K562 (cell line): ENCODE measurements at regions not wholly inside any gene's neighbourhood (a gene's known extent, or its start where the extent isn't known, plus 50 kb on each side); places are given as distances from the start of the nearest gene placed in this dataset.

Experiments
- ATAC-seq: fragments of 200-7000 bp; cut with Tn5 transposase; 3 replicates; pipeline ENCODE4 v1.9.1; 2020; ENCODE audit warnings: moderate library complexity
- BruUV-seq: library from RNA; stranded (reverse); fragments of 400-500 nt; replicated peaks from 2 replicates; lab custom pipeline; 2021; lab: Mats Ljungman, UMichigan
- CTCF ChIA-PET: fragments of 300-600 bp; formaldehyde crosslinking; extraction: SDS; loops from one replicate; lab custom pipeline; 2021; ENCODE audit warnings: low intra/inter-chr PET ratio; lab: Yijun Ruan, JAX
- POLR2A ChIA-PET: fragments of 300-600, 350-650 bp; sonication (Branson Sonifier 250); formaldehyde crosslinking; extraction: SDS; loops from one replicate; lab custom pipeline; 2021; ENCODE audit warnings: antibody characterized with exemption, inconsistent platforms; lab: Yijun Ruan, JAX
- DNase-seq, 4 experiments: peaks; one replicate each; pipeline versions ENCODE4 v3.0.0 to v3.0.0-alpha.2; 2011 to 2018; ENCODE audit warnings: low spot score in 3 of 4, mixed read lengths in 3 of 4; ENCODE audit errors: extremely low read depth in 1 of 4
- FAIRE-seq: peaks from 2 replicates; lab custom pipeline; 2011; peaks lifted over from hg19 to GRCh38; lab: Jason Lieb, UNC
- H2AFZ ChIP-seq: 2 replicates; pipeline ENCODE4 v1.6.0; 2011; ENCODE audit warnings: low read depth, low read length, control low read depth, inconsistent platforms
- H3K27ac ChIP-seq: fragments of 200-600 bp; 3 replicates; pipeline ENCODE4 v1.8.0; 2011; ENCODE audit warnings: low read depth, mild to moderate bottlenecking, control low read depth, inconsistent platforms, low read length, moderate library complexity, mixed read lengths; ENCODE audit errors: extremely low read depth
- H3K27me3 ChIP-seq, 2 experiments: fragments of 300-600 bp in 1 of 2; 2 replicates in 1 of 2; 3 replicates in 1 of 2; pipeline versions ENCODE4 v1.6.0 to v1.8.0; 2011; ENCODE audit warnings: inconsistent platforms in 2 of 2, low read length in 2 of 2, mild to moderate bottlenecking in 1 of 2, mixed read lengths in 1 of 2, moderate library complexity in 1 of 2; ENCODE audit not compliant: control insufficient read depth in 2 of 2, insufficient read depth in 2 of 2
- H3K36me3 ChIP-seq: fragments of 300-600 bp; 3 replicates; pipeline ENCODE4 v1.8.0; 2011; ENCODE audit warnings: mild to moderate bottlenecking, low read length, inconsistent platforms; ENCODE audit not compliant: control insufficient read depth, insufficient read depth
- H3K4me1 ChIP-seq, 2 experiments: fragments of 200-600 bp in 1 of 2; replicated peaks in 1 of 2; 2 replicates in 1 of 2; 3 replicates in 1 of 2; pipeline versions ENCODE4 v1.5.1 to v1.8.0; 2011; ENCODE audit warnings: inconsistent platforms in 2 of 2, low read length in 2 of 2, mild to moderate bottlenecking in 1 of 2, mixed read lengths in 1 of 2, moderate library complexity in 1 of 2; ENCODE audit not compliant: control insufficient read depth in 2 of 2, insufficient read depth in 2 of 2
- H3K4me2 ChIP-seq: 2 replicates; pipeline ENCODE4 v1.6.1; 2011; ENCODE audit warnings: low read length, control low read depth, inconsistent platforms, mixed read lengths; ENCODE audit not compliant: insufficient read depth
- H3K4me3 ChIP-seq: fragments of 200-600 bp; sonication (generic), shearing (Covaris generic); 2 replicates; pipeline ENCODE4 v1.5.1; 2016; ENCODE audit warnings: control low read depth, inconsistent platforms
- H3K79me2 ChIP-seq: fragments of 200-600 bp; 3 replicates; pipeline ENCODE4 v1.8.0; 2011; ENCODE audit warnings: low read length, inconsistent platforms; ENCODE audit not compliant: control insufficient read depth, insufficient read depth
- H3K9ac ChIP-seq, 2 experiments: 2 replicates each; pipeline versions ENCODE4 v1.6.0 to v1.6.1; 2011; ENCODE audit warnings: low read depth in 2 of 2, low read length in 2 of 2, control low read depth in 1 of 2, inconsistent platforms in 1 of 2, mild to moderate bottlenecking in 1 of 2, mixed read lengths in 1 of 2; ENCODE audit not compliant: insufficient read depth in 1 of 2
- H3K9me1 ChIP-seq: one replicate; pipeline ENCODE4 v1.6.0; 2011; ENCODE audit warnings: inconsistent platforms, mild to moderate bottlenecking, low read length, moderate library complexity; ENCODE audit not compliant: control insufficient read depth, insufficient read depth
- H3K9me3 ChIP-seq: replicated peaks from 2 replicates; pipeline ENCODE4 v1.5.1; 2011; ENCODE audit warnings: low read depth, low read length, inconsistent platforms; ENCODE audit not compliant: control insufficient read depth, insufficient read depth
- H4K20me1 ChIP-seq: replicated peaks from 2 replicates; pipeline ENCODE4 v1.6.1; 2011; ENCODE audit warnings: low read length, inconsistent platforms, mixed read lengths; ENCODE audit not compliant: control insufficient read depth, insufficient read depth
- ARID1B ChIP-seq: fragments of 450-650 bp; IDR thresholded peaks from 2 replicates; pipeline ENCODE4 v1.6.1; 2016; ENCODE audit warnings: antibody characterized with exemption, mild to moderate bottlenecking, inconsistent platforms
- DEAF1 ChIP-seq: fragments of 450-650 bp; formaldehyde crosslinking; IDR thresholded peaks from 2 replicates; pipeline ENCODE4 v1.4.0; 2020; ENCODE audit warnings: mild to moderate bottlenecking, moderate library complexity
- FOXK2 ChIP-seq, 2 experiments: fragments of 450-650 bp; IDR thresholded peaks in 1 of 2; conservative IDR thresholded peaks in 1 of 2; 2 replicates each; pipeline ENCODE4 v1.6.1; 2016; ENCODE audit warnings: low read depth in 2 of 2, mild to moderate bottlenecking in 1 of 2
- KDM1A ChIP-seq, 2 experiments: fragments of 450-650 bp; IDR thresholded peaks; 2 replicates each; pipeline ENCODE4 v1.6.1; 2016; ENCODE audit warnings: mild to moderate bottlenecking in 2 of 2
- U2AF1 ChIP-seq: fragments of 200-400 bp; formaldehyde crosslinking; optimal IDR thresholded peaks from 2 replicates; pipeline ENCODE3; 2017; ENCODE audit warnings: mild to moderate bottlenecking, low read depth, low read length, moderate library complexity
- ZBTB11 ChIP-seq, 3 experiments: fragments of 200-800 bp in 1 of 3; fragments of 250-450 bp in 1 of 3; fragments of 450-650 bp in 1 of 3; sonication (Bioruptor Pico) in 1 of 3; sonication (Bioruptor generic) in 1 of 3; formaldehyde crosslinking in 1 of 3; IDR thresholded peaks; 2 replicates each; pipeline versions ENCODE4 v1.6.1 to v1.8.0; 2016 to 2022; ENCODE audit warnings: mild to moderate bottlenecking in 2 of 3, missing genetic modification characterization in 2 of 3, missing compliant biosample characterization in 1 of 3, moderate library complexity in 1 of 3
- ZFP1 ChIP-seq: fragments of 450-650 bp; formaldehyde crosslinking; IDR thresholded peaks from 2 replicates; pipeline ENCODE4 v1.4.0; 2020; ENCODE audit warnings: mild to moderate bottlenecking, mixed read lengths
- ZHX1 ChIP-seq: fragments of 150-350 bp; conservative IDR thresholded peaks from 2 replicates; pipeline ENCODE4 v1.6.1; 2014; ENCODE audit warnings: low read length
- ZNF449 ChIP-seq: fragments of 250-450 bp; sonication (Bioruptor Pico); IDR thresholded peaks from 2 replicates; pipeline ENCODE4 v1.8.0; 2022; ENCODE audit warnings: moderate library complexity, mild to moderate bottlenecking, inconsistent platforms
- WGBS: fragments of 100-300 bp; shearing (Covaris generic); methylation state at CpG from one replicate; pipeline ENCODE4 v1.1.6; 2016; ENCODE audit warnings: low coverage, mixed read lengths; ENCODE audit not compliant: insufficient coverage; ENCODE audit errors: missing lambda C conversion rate; 5-methylcytosine and 5-hydroxymethylcytosine counted together
- in situ Hi-C: fragments of 300-500 bp; cut with MboI; formaldehyde crosslinking; loops from 4 replicates; pipeline ENCODE4 v1.15.0; 2018; ENCODE audit warnings: inconsistent platforms, mixed read lengths
- intact Hi-C: fragments of 100-400 bp; cut with micrococcal nuclease; formaldehyde crosslinking; loops from 2 replicates; pipeline ENCODE4 v1.14.2; 2022

- TF ChIP-seq ZBTB11 (CRISPR knock-in tag; IDR thresholded peaks at IDR 0.05) (0 out of 6 replicates have a peak, but pooled peaks of 1 of the 3 experiments have one; percentile 31), ARID1B (peak; percentile 81), FOXK2 (conservative IDR thresholded peaks at IDR 0.05 in 1 of 2, IDR thresholded peaks at IDR 0.05 in 1 of 2; ENCODE audit: low read depth in 2 of 2) (peak; percentile 8; a peak in 1 of 4 replicates)
Observed at GRCh38 chr2:64770781-64771334, 117.1 kb upstream of the SERTAD2 start (continued).

GRCh38 chr2:64771737-64772136 is 118.0 kb upstream of the SERTAD2 start:
- Histone ChIP-seq H3K4me2 (no peak overlapping the region), H3K4me3 (no peak overlapping the region), H3K9me1 (no peaks in the 10 kb centered on the region), H3K9ac (no peak overlapping the region), H3K36me3 (no peaks in the 10 kb centered on the region), H3K9me3 (no peaks in the 10 kb centered on the region), H3K79me2 (no peaks in the 10 kb centered on the region), H3K4me1 (peaks cover 29 to 35% of the 10 kb centered on the region in 2 experiments; a peak in 4 of 5 replicates), H3K27ac (no peak overlapping the region), H2AFZ (no peak overlapping the region), H4K20me1 (no peaks in the 10 kb centered on the region), H3K27me3 (no peaks in the 10 kb centered on the region)
- WGBS = 62% methylated on average over 1 of the region's 1 CpG
- in situ Hi-C loops (no loop called here), intact Hi-C loops (no loop called here)
- ChIA-PET CTCF (no interaction called here), POLR2A (interaction anchor here (1.2 kb wide), 1 partner anchor 16 kb away, joined by 5 read pairs; no protein-coding TSS in a partner anchor)
- DNase-seq (peak in 3 of 4 experiments; percentile 21 to 51 (median 48)), FAIRE-seq (no peak), ATAC-seq (no peak)
- no TSS peak for BruUV-seq
- TF ChIP-seq ZFP1 (CRISPR knock-in tag) = no peak
- no peak for TF ChIP-seq KDM1A (IDR thresholded peaks at IDR 0.05)
- TF ChIP-seq FOXK2 (conservative IDR thresholded peaks at IDR 0.05 in 1 of 2, IDR thresholded peaks at IDR 0.05 in 1 of 2; ENCODE audit: low read depth in 2 of 2) = no peak
- TF ChIP-seq ZNF449 (CRISPR knock-in tag) = no peak
- no peak for TF ChIP-seq DEAF1 (CRISPR knock-in tag)
- no peak for TF ChIP-seq U2AF1
- TF ChIP-seq ZHX1 = no peak
